OCI-LY7 (cell line): ENCODE measurements at regions not wholly inside any gene's neighbourhood (a gene's known extent, or its start where the extent isn't known, plus 50 kb on each side); places are given as distances from the start of the nearest gene placed in this dataset.

Source experiments
- CTCF ChIP-seq: fragments of 200-600 bp; sonication (generic); conservative IDR thresholded peaks from 2 replicates; pipeline ENCODE4 v1.5.1; 2014; ENCODE audit warnings: mild to moderate bottlenecking, antibody characterized with exemption, low read length, moderate library complexity, mixed read lengths
- EZH2phosphoT487 ChIP-seq: fragments of 200-600 bp; sonication (generic); IDR thresholded peaks from 2 replicates; pipeline ENCODE4 v1.6.1; 2018; ENCODE audit warnings: low read depth, borderline replicate concordance, mild to moderate bottlenecking, mixed run types, antibody characterized with exemption, low read length, moderate library complexity, mixed read lengths

- TF ChIP-seq EZH2phosphoT487 (no peak), CTCF (no peak)
Measured at GRCh38 chr7:89926194-89926593, 228.1 kb upstream of the STEAP1 start.
